ENCODE measurements at regions not wholly inside any gene's neighbourhood (a gene's known extent, or its start where the extent isn't known, plus 50 kb on each side); places are given as distances from the start of the nearest gene placed in this dataset.

DNA sequence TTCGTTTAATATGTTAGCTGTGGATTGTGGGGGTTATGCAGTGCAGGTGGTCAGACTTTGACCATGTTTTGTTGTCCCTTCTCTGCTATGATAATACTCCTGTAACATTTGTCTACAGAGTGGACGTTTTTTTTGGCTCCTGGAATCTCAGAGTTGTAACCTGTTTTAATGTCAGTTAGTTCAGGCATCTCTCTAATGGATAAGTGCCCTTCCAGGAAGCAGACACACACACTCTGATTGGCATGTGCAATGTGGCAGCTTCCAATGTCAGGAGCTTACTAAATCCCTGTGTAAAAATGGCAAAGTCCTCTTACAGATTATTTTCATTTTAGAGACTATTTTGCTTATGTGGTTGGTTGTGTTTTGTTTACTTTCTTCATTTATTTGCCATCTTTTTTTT is 222.2 kb upstream of the ARPP21 start:
- TF ChIP-seq SMAD1 (IDR thresholded peaks at IDR 0.05; ENCODE audit: low read depth, partially characterized antibody) (no peak), POLR2AphosphoS5 (IDR thresholded peaks at IDR 0.05; ENCODE audit: low read length) (no peak), SMC3 (IDR thresholded peaks at IDR 0.05; ENCODE audit: borderline replicate concordance, low read length) (no peak), NR2C2 (IDR thresholded peaks at IDR 0.05; ENCODE audit: borderline replicate concordance, control insufficient read depth, insufficient read length, low read depth) (no peak), RAD21 (IDR thresholded peaks at IDR 0.05; ENCODE audit: insufficient read depth, low read depth, low read length) (no peak)
- TF ChIP-seq, protein P1, sequence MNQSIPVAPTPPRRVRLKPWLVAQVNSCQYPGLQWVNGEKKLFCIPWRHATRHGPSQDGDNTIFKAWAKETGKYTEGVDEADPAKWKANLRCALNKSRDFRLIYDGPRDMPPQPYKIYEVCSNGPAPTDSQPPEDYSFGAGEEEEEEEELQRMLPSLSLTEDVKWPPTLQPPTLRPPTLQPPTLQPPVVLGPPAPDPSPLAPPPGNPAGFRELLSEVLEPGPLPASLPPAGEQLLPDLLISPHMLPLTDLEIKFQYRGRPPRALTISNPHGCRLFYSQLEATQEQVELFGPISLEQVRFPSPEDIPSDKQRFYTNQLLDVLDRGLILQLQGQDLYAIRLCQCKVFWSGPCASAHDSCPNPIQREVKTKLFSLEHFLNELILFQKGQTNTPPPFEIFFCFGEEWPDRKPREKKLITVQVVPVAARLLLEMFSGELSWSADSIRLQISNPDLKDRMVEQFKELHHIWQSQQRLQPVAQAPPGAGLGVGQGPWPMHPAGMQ (IDR thresholded peaks at IDR 0.05; ENCODE audit: borderline replicate concordance), result no peak
- TF ChIP-seq, protein P2, sequence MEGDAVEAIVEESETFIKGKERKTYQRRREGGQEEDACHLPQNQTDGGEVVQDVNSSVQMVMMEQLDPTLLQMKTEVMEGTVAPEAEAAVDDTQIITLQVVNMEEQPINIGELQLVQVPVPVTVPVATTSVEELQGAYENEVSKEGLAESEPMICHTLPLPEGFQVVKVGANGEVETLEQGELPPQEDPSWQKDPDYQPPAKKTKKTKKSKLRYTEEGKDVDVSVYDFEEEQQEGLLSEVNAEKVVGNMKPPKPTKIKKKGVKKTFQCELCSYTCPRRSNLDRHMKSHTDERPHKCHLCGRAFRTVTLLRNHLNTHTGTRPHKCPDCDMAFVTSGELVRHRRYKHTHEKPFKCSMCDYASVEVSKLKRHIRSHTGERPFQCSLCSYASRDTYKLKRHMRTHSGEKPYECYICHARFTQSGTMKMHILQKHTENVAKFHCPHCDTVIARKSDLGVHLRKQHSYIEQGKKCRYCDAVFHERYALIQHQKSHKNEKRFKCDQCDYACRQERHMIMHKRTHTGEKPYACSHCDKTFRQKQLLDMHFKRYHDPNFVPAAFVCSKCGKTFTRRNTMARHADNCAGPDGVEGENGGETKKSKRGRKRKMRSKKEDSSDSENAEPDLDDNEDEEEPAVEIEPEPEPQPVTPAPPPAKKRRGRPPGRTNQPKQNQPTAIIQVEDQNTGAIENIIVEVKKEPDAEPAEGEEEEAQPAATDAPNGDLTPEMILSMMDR (IDR thresholded peaks at IDR 0.05 in 2 of 3, conservative IDR thresholded peaks at IDR 0.05 in 1 of 3; ENCODE audit: control insufficient read depth in 2 of 3, extremely low read depth in 1 of 3, insufficient read depth in 1 of 3, low read depth in 3 of 3, low read length in 3 of 3), result no peak
